ENCODE measurements at regions not wholly inside any gene's neighbourhood (a gene's known extent, or its start where the extent isn't known, plus 50 kb on each side); places are given as distances from the start of the nearest gene placed in this dataset.
"Not testable (repeated sequence)": the region's sequence is repeated elsewhere in the genome, so short reads cannot be mapped to it uniquely, and the experiment has no call there.

- TF ChIP-seq EZH2phosphoT487 (IDR thresholded peaks at IDR 0.05; ENCODE audit: borderline replicate concordance) (no peak), CTCF (conservative IDR thresholded peaks at IDR 0.05; ENCODE audit: low read length) (no peak)
- H3K4me2 ChIP-seq (ENCODE audit: low read depth, low read length, poor library complexity, severe bottlenecking), result no peak overlapping the region
Measured at GRCh38 chr4:110412354-110413065, 63.4 kb upstream of the ENPEP start.

GRCh38 chr4:110411574-110412011 is 64.4 kb upstream of the ENPEP start:
- no peak overlapping the region for H3K4me2 ChIP-seq (ENCODE audit: low read depth, low read length, poor library complexity, severe bottlenecking)
- no peak overlapping the region for H2AFZ ChIP-seq (ENCODE audit: low read length)
- no peaks in the 10 kb centered on the region for H3K27me3 ChIP-seq (ENCODE audit: insufficient read depth, low read length, poor library complexity, severe bottlenecking)
- no peaks in the 10 kb centered on the region for H3K36me3 ChIP-seq (ENCODE audit: insufficient read depth, low read length)
- no peaks in the 10 kb centered on the region for H3F3A ChIP-seq (ENCODE audit: low read depth)
- H3K9me2 ChIP-seq (replicated peaks; ENCODE audit: low read depth, low read length), result no peaks in the 10 kb centered on the region
- no peak overlapping the region for H3K4me3 ChIP-seq (ENCODE audit: low read length, poor library complexity, severe bottlenecking)
- H3K9me3 ChIP-seq (ENCODE audit: insufficient read depth, low read depth, low read length), result no peaks in the 10 kb centered on the region
- no peaks in the 10 kb centered on the region for H4K20me1 ChIP-seq (ENCODE audit: insufficient read depth, low read length, poor library complexity, severe bottlenecking)
- TF ChIP-seq EZH2phosphoT487 (IDR thresholded peaks at IDR 0.05; ENCODE audit: borderline replicate concordance) (no peak), CTCF (conservative IDR thresholded peaks at IDR 0.05; ENCODE audit: low read length) (no peak)
- peaks cover 3% of the 10 kb centered on the region for H3K4me1 ChIP-seq (ENCODE audit: insufficient read depth, low read length, poor library complexity, severe bottlenecking)
- H3K79me2 ChIP-seq (ENCODE audit: insufficient read depth, low read length), result no peaks in the 10 kb centered on the region
- H3K9ac ChIP-seq (ENCODE audit: low read depth, low read length, poor library complexity, severe bottlenecking), result no peak overlapping the region

More at GRCh38 chr4:110412354-110413065, 63.4 kb upstream of the ENPEP start:
- H3K79me2 ChIP-seq (ENCODE audit: insufficient read depth, low read length), result no peaks in the 10 kb centered on the region
- H2AFZ ChIP-seq (ENCODE audit: low read length), result no peak overlapping the region
- H3K9me3 ChIP-seq (ENCODE audit: insufficient read depth, low read depth, low read length), result no peaks in the 10 kb centered on the region
- H3K9me2 ChIP-seq (replicated peaks; ENCODE audit: low read depth, low read length), result no peaks in the 10 kb centered on the region
- H3K9ac ChIP-seq (ENCODE audit: low read depth, low read length, poor library complexity, severe bottlenecking), result no peak overlapping the region
- H3K36me3 ChIP-seq (ENCODE audit: insufficient read depth, low read length), result no peaks in the 10 kb centered on the region
- no peaks in the 10 kb centered on the region for H4K20me1 ChIP-seq (ENCODE audit: insufficient read depth, low read length, poor library complexity, severe bottlenecking)
- no peak overlapping the region for H3K4me3 ChIP-seq (ENCODE audit: low read length, poor library complexity, severe bottlenecking)
- H3F3A ChIP-seq (ENCODE audit: low read depth), result no peaks in the 10 kb centered on the region
- peaks cover 3% of the 10 kb centered on the region for H3K4me1 ChIP-seq (ENCODE audit: insufficient read depth, low read length, poor library complexity, severe bottlenecking)
- H3K27me3 ChIP-seq (ENCODE audit: insufficient read depth, low read length, poor library complexity, severe bottlenecking), result no peaks in the 10 kb centered on the region

GRCh38 chr4:110410853-110411573 is 64.9 kb upstream of the ENPEP start:
- H3K9ac ChIP-seq (ENCODE audit: low read depth, low read length, poor library complexity, severe bottlenecking); H3F3A ChIP-seq (ENCODE audit: low read depth); H4K20me1 ChIP-seq (ENCODE audit: insufficient read depth, low read length, poor library complexity, severe bottlenecking); H2AFZ ChIP-seq (ENCODE audit: low read length); H3K9me3 ChIP-seq (ENCODE audit: insufficient read depth, low read depth, low read length); H3K4me3 ChIP-seq (ENCODE audit: low read length, poor library complexity, severe bottlenecking); H3K9me2 ChIP-seq (replicated peaks; ENCODE audit: low read depth, low read length); H3K4me2 ChIP-seq (ENCODE audit: low read depth, low read length, poor library complexity, severe bottlenecking); H3K27me3 ChIP-seq (ENCODE audit: insufficient read depth, low read length, poor library complexity, severe bottlenecking); H3K79me2 ChIP-seq (ENCODE audit: insufficient read depth, low read length); H3K4me1 ChIP-seq (ENCODE audit: insufficient read depth, low read length, poor library complexity, severe bottlenecking); H3K36me3 ChIP-seq (ENCODE audit: insufficient read depth, low read length): not testable (repeated sequence)
